Spinal cord (tissue), 9 donors: ENCODE measurements at regions not wholly inside any gene's neighbourhood (a gene's known extent, or its start where the extent isn't known, plus 50 kb on each side); places are given as distances from the start of the nearest gene placed in this dataset.

Experiments
- DNase-seq, 6 donors: peaks; one replicate each; pipeline versions ENCODE4 v3.0.0 to v3.0.0-alpha.2; 2013 to 2015; ENCODE audit warnings: low spot score in 6 of 6, low read depth in 4 of 6
- H3K27ac ChIP-seq: one replicate; pipeline ENCODE4 v1.5.1; 2013; ENCODE audit warnings: low read depth, low read length, control low read depth
- H3K27me3 ChIP-seq: one replicate; pipeline ENCODE4 v1.6.1; 2013; ENCODE audit warnings: low read length; ENCODE audit not compliant: control insufficient read depth, insufficient read depth
- H3K36me3 ChIP-seq: one replicate; pipeline ENCODE4 v1.6.1; 2013; ENCODE audit warnings: low read length; ENCODE audit not compliant: control insufficient read depth, insufficient read depth
- H3K4me1 ChIP-seq: one replicate; pipeline ENCODE4 v1.6.1; 2013; ENCODE audit warnings: low read length; ENCODE audit not compliant: control insufficient read depth, insufficient read depth
- H3K4me3 ChIP-seq: one replicate; pipeline ENCODE4 v1.5.1; 2013; ENCODE audit warnings: low read depth, low read length, control low read depth
- H3K9me3 ChIP-seq: one replicate; pipeline ENCODE4 v1.6.1; 2013; ENCODE audit warnings: low read length; ENCODE audit not compliant: control insufficient read depth, insufficient read depth
- WGBS: methylation state at CpG from one replicate; pipeline ENCODE4 v1.1.5; 2013; ENCODE audit warnings: missing lambda C conversion rate; ENCODE audit not compliant: insufficient coverage; 5-methylcytosine and 5-hydroxymethylcytosine counted together
- donor health status: healthy.

GRCh38 chr3:109532257-109533216 lies 195.2 kb upstream of the DPPA4 start:
- H3K36me3 ChIP-seq = no peaks in the 10 kb centered on the region
- no peaks in the 10 kb centered on the region for H3K27me3 ChIP-seq
- DNase-seq = peak in 2 of 6 donors; percentile 33 to 67
- H3K27ac ChIP-seq = no peak overlapping the region
- H3K9me3 ChIP-seq = no peaks in the 10 kb centered on the region
- H3K4me3 ChIP-seq = no peak overlapping the region
- 84% methylated on average over 6 of the region's 6 CpGs for WGBS
- H3K4me1 ChIP-seq = no peaks in the 10 kb centered on the region

GRCh38 chr3:109545746-109546145 lies 208.4 kb upstream of the DPPA4 start:
- Histone ChIP-seq H3K4me3 (no peak overlapping the region), H3K9me3 (peaks cover 1% of the 10 kb centered on the region), H3K27ac (no peak overlapping the region), H3K4me1 (no peaks in the 10 kb centered on the region), H3K36me3 (no peaks in the 10 kb centered on the region), H3K27me3 (no peaks in the 10 kb centered on the region)
- no peak for DNase-seq
- 89% methylated on average over 7 of the region's 10 CpGs for WGBS

GRCh38 chr3:109548192-109548938 lies 211.0 kb upstream of the DPPA4 start:
- peaks cover 1% of the 10 kb centered on the region for H3K9me3 ChIP-seq
- no peaks in the 10 kb centered on the region for H3K36me3 ChIP-seq
- H3K27ac ChIP-seq = no peak overlapping the region
- no peaks in the 10 kb centered on the region for H3K4me1 ChIP-seq
- WGBS = no CpG with 5 or more reads among the region's 1 CpG
- H3K4me3 ChIP-seq = no peak overlapping the region
- no peaks in the 10 kb centered on the region for H3K27me3 ChIP-seq
- DNase-seq = no peak

- H3K27ac ChIP-seq = no peak overlapping the region
- DNase-seq = peak in 1 of 6 donors; percentile 68
- no peaks in the 10 kb centered on the region for H3K36me3 ChIP-seq
- H3K4me1 ChIP-seq = no peaks in the 10 kb centered on the region
- no peak overlapping the region for H3K4me3 ChIP-seq
- no peaks in the 10 kb centered on the region for H3K9me3 ChIP-seq
- H3K27me3 ChIP-seq = no peaks in the 10 kb centered on the region
- WGBS = 79% methylated on average over 3 of the region's 4 CpGs
These were observed 216.4 kb upstream of the DPPA4 start for GRCh38 chr3:109553591-109554371.

- no peaks in the 10 kb centered on the region for H3K36me3 ChIP-seq
- H3K4me1 ChIP-seq = no peaks in the 10 kb centered on the region
- no CpG with 5 or more reads among the region's 1 CpG for WGBS
- no peak overlapping the region for H3K4me3 ChIP-seq
- peaks cover 1% of the 10 kb centered on the region for H3K9me3 ChIP-seq
- no peak for DNase-seq
- H3K27ac ChIP-seq = no peak overlapping the region
- H3K27me3 ChIP-seq = no peaks in the 10 kb centered on the region
These were observed 222.0 kb upstream of the DPPA4 start for GRCh38 chr3:109559389-109559788.

GRCh38 chr3:109563149-109563548 lies 225.8 kb upstream of the DPPA4 start:
- Histone ChIP-seq H3K36me3 (no peaks in the 10 kb centered on the region), H3K27me3 (no peaks in the 10 kb centered on the region), H3K9me3 (peaks cover 1% of the 10 kb centered on the region), H3K4me1 (no peaks in the 10 kb centered on the region), H3K4me3 (no peak overlapping the region), H3K27ac (no peak overlapping the region)
- DNase-seq = no peak
- WGBS = no CpG with 5 or more reads among the region's 7 CpGs

GRCh38 chr3:109569135-109569846 lies 231.9 kb upstream of the DPPA4 start:
- DNase-seq = no peak
- Histone ChIP-seq H3K9me3 (no peaks in the 10 kb centered on the region), H3K27ac (no peak overlapping the region), H3K27me3 (no peaks in the 10 kb centered on the region), H3K4me3 (no peak overlapping the region), H3K36me3 (no peaks in the 10 kb centered on the region), H3K4me1 (no peaks in the 10 kb centered on the region)
- WGBS = no CpG with 5 or more reads among the region's 2 CpGs

- no peaks in the 10 kb centered on the region for H3K4me1 ChIP-seq
- H3K4me3 ChIP-seq = no peak overlapping the region
- H3K27ac ChIP-seq = no peak overlapping the region
- WGBS = 86% methylated on average over 2 of the region's 2 CpGs
- no peaks in the 10 kb centered on the region for H3K27me3 ChIP-seq
- DNase-seq = no peak
- no peaks in the 10 kb centered on the region for H3K36me3 ChIP-seq
- H3K9me3 ChIP-seq = no peaks in the 10 kb centered on the region
These were observed 233.1 kb upstream of the DPPA4 start for GRCh38 chr3:109570408-109570807.

- no peak overlapping the region for H3K4me3 ChIP-seq
- H3K27me3 ChIP-seq = no peaks in the 10 kb centered on the region
- H3K4me1 ChIP-seq = no peaks in the 10 kb centered on the region
- no peaks in the 10 kb centered on the region for H3K36me3 ChIP-seq
- H3K27ac ChIP-seq = no peak overlapping the region
- no peak for DNase-seq
- no CpG with 5 or more reads among the region's 1 CpG for WGBS
- H3K9me3 ChIP-seq = no peaks in the 10 kb centered on the region
These were observed 235.0 kb upstream of the DPPA4 start for GRCh38 chr3:109572301-109572700.
